ENCODE measurements at regions not wholly inside any gene's neighbourhood (a gene's known extent, or its start where the extent isn't known, plus 50 kb on each side); places are given as distances from the start of the nearest gene placed in this dataset.

DNA sequence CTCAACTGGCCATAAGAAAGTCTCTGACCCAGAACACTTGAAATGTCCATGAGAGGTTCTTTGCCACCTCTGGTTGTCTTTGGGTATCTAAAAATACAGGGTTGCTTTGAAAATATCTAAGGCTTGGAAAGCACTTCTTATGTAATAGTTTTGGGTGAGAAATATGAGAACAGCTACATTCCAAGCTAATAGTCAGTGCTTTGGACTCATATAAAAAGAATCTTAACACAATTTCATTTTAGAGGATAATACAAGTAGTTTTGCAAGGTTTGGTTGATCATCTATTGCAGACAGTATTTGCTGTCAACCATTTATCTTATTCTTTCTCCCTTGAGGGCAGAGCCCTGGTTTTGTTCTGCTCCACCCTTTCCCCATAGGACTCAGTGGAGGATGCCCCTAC is 207.5 kb downstream of the KCNK2 start:
- TF ChIP-seq CTCF (IDR thresholded peaks at IDR 0.05) (no peak), POLR2A (IDR thresholded peaks at IDR 0.05) (no peak)

Measured in tibial nerve (tissue), 3 donors.